Astrocyte (in vitro differentiated cells and primary cell): ENCODE measurements at regions not wholly inside any gene's neighbourhood (a gene's known extent, or its start where the extent isn't known, plus 50 kb on each side); places are given as distances from the start of the nearest gene placed in this dataset.

Experiments used
- DNase-seq: peaks from one replicate; pipeline ENCODE4 v3.0.0-alpha.2; 2010; ENCODE audit warnings: low read depth
- FAIRE-seq: peaks from 2 replicates; lab custom pipeline; 2011; peaks lifted over from hg19 to GRCh38; lab: Jason Lieb, UNC
- H2AFZ ChIP-seq: 2 replicates; pipeline ENCODE4 v1.6.0; 2012; ENCODE audit warnings: low read depth, low read length, inconsistent platforms
- H3K27ac ChIP-seq: 2 replicates; pipeline ENCODE4 v1.5.1; 2011; ENCODE audit warnings: low read depth, low read length, inconsistent platforms
- H3K27me3 ChIP-seq: 2 replicates; pipeline ENCODE4 v1.6.0; 2011; ENCODE audit warnings: low read length, inconsistent platforms; ENCODE audit not compliant: insufficient read depth
- H3K36me3 ChIP-seq: 2 replicates; pipeline ENCODE4 v1.5.1; 2011; ENCODE audit warnings: low read length, inconsistent platforms; ENCODE audit not compliant: insufficient read depth
- H3K4me1 ChIP-seq: 2 replicates; pipeline ENCODE4 v1.5.1; 2011; ENCODE audit warnings: low read length, inconsistent platforms; ENCODE audit not compliant: insufficient read depth
- H3K4me2 ChIP-seq: 2 replicates; pipeline ENCODE4 v1.6.0; 2012; ENCODE audit warnings: low read length, inconsistent platforms
- H3K4me3 ChIP-seq: 2 replicates; pipeline ENCODE4 v1.5.1; 2011; ENCODE audit warnings: low read depth, mild to moderate bottlenecking, low read length, inconsistent platforms; ENCODE audit not compliant: insufficient read depth
- H3K79me2 ChIP-seq: 2 replicates; pipeline ENCODE4 v1.6.0; 2012; ENCODE audit warnings: mild to moderate bottlenecking, low read length, inconsistent platforms; ENCODE audit not compliant: insufficient read depth
- H3K9ac ChIP-seq: 2 replicates; pipeline ENCODE4 v1.6.0; 2012; ENCODE audit warnings: mild to moderate bottlenecking, low read length, inconsistent platforms
- H3K9me3 ChIP-seq: 2 replicates; pipeline ENCODE4 v1.5.1; 2012; ENCODE audit warnings: low read depth, mild to moderate bottlenecking, low read length, inconsistent platforms; ENCODE audit not compliant: insufficient read depth
- H4K20me1 ChIP-seq: 2 replicates; pipeline ENCODE4 v1.6.0; 2012; ENCODE audit warnings: low read length, inconsistent platforms; ENCODE audit not compliant: insufficient read depth
- H3K27ac Mint-ChIP-seq: one replicate; pipeline ENCODE4 v1.8.0; 2021; ENCODE audit warnings: mild to moderate bottlenecking, mixed read lengths; ENCODE audit not compliant: unreplicated experiment
- H3K27me3 Mint-ChIP-seq: one replicate; pipeline ENCODE4 v1.8.0; 2021; ENCODE audit warnings: low read depth, mixed read lengths; ENCODE audit not compliant: unreplicated experiment
- H3K36me3 Mint-ChIP-seq: one replicate; pipeline ENCODE4 v1.8.0; 2021; ENCODE audit warnings: low read depth, mixed read lengths; ENCODE audit not compliant: unreplicated experiment
- H3K4me1 Mint-ChIP-seq: one replicate; pipeline ENCODE4 v1.8.0; 2021; ENCODE audit warnings: low read depth, mixed read lengths; ENCODE audit not compliant: unreplicated experiment
- H3K4me3 Mint-ChIP-seq: one replicate; pipeline ENCODE4 v1.8.0; 2021; ENCODE audit warnings: mild to moderate bottlenecking, moderate library complexity, mixed read lengths; ENCODE audit not compliant: unreplicated experiment
- H3K9me3 Mint-ChIP-seq: one replicate; pipeline ENCODE4 v1.8.0; 2021; ENCODE audit warnings: mild to moderate bottlenecking, mixed read lengths; ENCODE audit not compliant: unreplicated experiment
- CTCF ChIP-seq: IDR thresholded peaks from 2 replicates; pipeline ENCODE4 v1.5.1; 2011; ENCODE audit warnings: low read depth, mild to moderate bottlenecking, inconsistent platforms, low read length, moderate library complexity; ENCODE audit not compliant: insufficient read depth
- EZH2 ChIP-seq: IDR thresholded peaks from 2 replicates; pipeline ENCODE4 v1.6.1; 2012; ENCODE audit warnings: mild to moderate bottlenecking, low read length, inconsistent platforms; ENCODE audit not compliant: insufficient read depth

GRCh38 chr5:6950860-6951259, 237.6 kb downstream of the TENT4A start:
- Histone ChIP-seq H3K9ac (no peak overlapping the region), H4K20me1 (no peaks in the 10 kb centered on the region), H3K4me3 (no peak overlapping the region), H3K9me3 (peaks cover 2% of the 10 kb centered on the region), H3K4me2 (no peak overlapping the region), H3K4me1 (no peaks in the 10 kb centered on the region), H3K36me3 (no peaks in the 10 kb centered on the region), H2AFZ (no peak overlapping the region), H3K79me2 (no peaks in the 10 kb centered on the region), H3K27ac (no peak overlapping the region), H3K27me3 (no peaks in the 10 kb centered on the region)
- H3K4me1 Mint-ChIP-seq, result peaks cover 7% of the 10 kb centered on the region
- H3K9me3 Mint-ChIP-seq, result peaks cover 3% of the 10 kb centered on the region
- no peak for TF ChIP-seq CTCF
- TF ChIP-seq EZH2, result no peak
- FAIRE-seq (no peak), DNase-seq (no peak)
- H3K27me3 Mint-ChIP-seq, result peaks cover 10% of the 10 kb centered on the region
- no peaks in the 10 kb centered on the region for H3K36me3 Mint-ChIP-seq
- H3K4me3 Mint-ChIP-seq, result no peak overlapping the region
- no peak overlapping the region for H3K27ac Mint-ChIP-seq

GRCh38 chr5:6961123-6961522, 247.9 kb downstream of the TENT4A start:
- peaks cover 3% of the 10 kb centered on the region for H3K9me3 Mint-ChIP-seq
- Histone ChIP-seq H3K36me3 (no peaks in the 10 kb centered on the region), H3K4me1 (no peaks in the 10 kb centered on the region), H3K27ac (no peak overlapping the region), H3K4me3 (no peak overlapping the region), H3K27me3 (no peaks in the 10 kb centered on the region), H4K20me1 (no peaks in the 10 kb centered on the region), H3K9me3 (peaks cover 6% of the 10 kb centered on the region), H3K4me2 (no peak overlapping the region), H3K9ac (no peak overlapping the region), H2AFZ (no peak overlapping the region), H3K79me2 (no peaks in the 10 kb centered on the region)
- TF ChIP-seq CTCF (no peak), EZH2 (no peak)
- no peak overlapping the region for H3K27ac Mint-ChIP-seq
- FAIRE-seq, result no peak
- no peak for DNase-seq
- peaks cover 4% of the 10 kb centered on the region for H3K4me1 Mint-ChIP-seq
- H3K36me3 Mint-ChIP-seq, result no peaks in the 10 kb centered on the region
- no peaks in the 10 kb centered on the region for H3K27me3 Mint-ChIP-seq
- H3K4me3 Mint-ChIP-seq, result no peak overlapping the region

- no peaks in the 10 kb centered on the region for H3K36me3 ChIP-seq
- no peak overlapping the region for H3K27ac ChIP-seq
- H3K27ac Mint-ChIP-seq, result no peak overlapping the region
- FAIRE-seq (no peak), DNase-seq (no peak)
- no peaks in the 10 kb centered on the region for H3K36me3 Mint-ChIP-seq
- no peak overlapping the region for H3K4me3 ChIP-seq
- H3K9me3 ChIP-seq, result peaks cover 6% of the 10 kb centered on the region
- TF ChIP-seq CTCF (no peak), EZH2 (no peak)
- no peak overlapping the region for H3K4me2 ChIP-seq
- H3K4me1 Mint-ChIP-seq, result peaks cover 4% of the 10 kb centered on the region
- H3K79me2 ChIP-seq, result no peaks in the 10 kb centered on the region
- H3K9ac ChIP-seq, result no peak overlapping the region
- no peaks in the 10 kb centered on the region for H3K4me1 ChIP-seq
- no peaks in the 10 kb centered on the region for H3K27me3 Mint-ChIP-seq
- H3K9me3 Mint-ChIP-seq, result peaks cover 4% of the 10 kb centered on the region
- no peaks in the 10 kb centered on the region for H3K27me3 ChIP-seq
- H3K4me3 Mint-ChIP-seq, result no peak overlapping the region
- H4K20me1 ChIP-seq, result no peaks in the 10 kb centered on the region
- H2AFZ ChIP-seq, result no peak overlapping the region
These were observed 248.8 kb downstream of the TENT4A start for GRCh38 chr5:6961837-6962635.
